Brain microvascular endothelial cell (primary cell): ENCODE measurements at regions not wholly inside any gene's neighbourhood (a gene's known extent, or its start where the extent isn't known, plus 50 kb on each side); places are given as distances from the start of the nearest gene placed in this dataset.

Experiments
- DNase-seq: peaks from one replicate; pipeline ENCODE4 v3.0.0-alpha.2; 2020
- H3K27ac ChIP-seq: fragments of 250-450 bp; sonication (Bioruptor Pico); 2 replicates; pipeline ENCODE4 v1.5.1; 2020; ENCODE audit warnings: mild to moderate bottlenecking, moderate library complexity
- H3K27me3 ChIP-seq: fragments of 250-450 bp; sonication (Bioruptor Pico); replicated peaks from 2 replicates; pipeline ENCODE4 v1.5.1; 2020; ENCODE audit warnings: mild to moderate bottlenecking
- H3K36me3 ChIP-seq: fragments of 250-450 bp; sonication (Bioruptor Pico); replicated peaks from 2 replicates; pipeline ENCODE4 v1.5.1; 2020; ENCODE audit warnings: mild to moderate bottlenecking
- H3K4me3 ChIP-seq: 2 replicates; pipeline ENCODE4 v1.5.1; 2011; ENCODE audit warnings: low read depth, mild to moderate bottlenecking, control low read depth, low read length, moderate library complexity
- in situ Hi-C: cut with HindIII; loops from 2 replicates; pipeline ENCODE4 v1.10.0; 2017; ENCODE audit warnings: low sequenced_read_pairs, low pct_ligation_motif_present
- TF ChIP-seq, protein P1 (sequence below): IDR thresholded peaks from 2 replicates; pipeline ENCODE4 v1.5.1; 2011; ENCODE audit warnings: low read depth, mild to moderate bottlenecking, moderate library complexity, low read length, control low read depth, inconsistent platforms; ENCODE audit errors: missing control alignments

- in situ Hi-C loops = no loop called here
- Histone ChIP-seq H3K27me3 (no peaks in the 10 kb centered on the region), H3K27ac (no peak overlapping the region), H3K4me3 (no peak overlapping the region), H3K36me3 (no peaks in the 10 kb centered on the region)
- DNase-seq = no peak
- TF ChIP-seq, protein P1, sequence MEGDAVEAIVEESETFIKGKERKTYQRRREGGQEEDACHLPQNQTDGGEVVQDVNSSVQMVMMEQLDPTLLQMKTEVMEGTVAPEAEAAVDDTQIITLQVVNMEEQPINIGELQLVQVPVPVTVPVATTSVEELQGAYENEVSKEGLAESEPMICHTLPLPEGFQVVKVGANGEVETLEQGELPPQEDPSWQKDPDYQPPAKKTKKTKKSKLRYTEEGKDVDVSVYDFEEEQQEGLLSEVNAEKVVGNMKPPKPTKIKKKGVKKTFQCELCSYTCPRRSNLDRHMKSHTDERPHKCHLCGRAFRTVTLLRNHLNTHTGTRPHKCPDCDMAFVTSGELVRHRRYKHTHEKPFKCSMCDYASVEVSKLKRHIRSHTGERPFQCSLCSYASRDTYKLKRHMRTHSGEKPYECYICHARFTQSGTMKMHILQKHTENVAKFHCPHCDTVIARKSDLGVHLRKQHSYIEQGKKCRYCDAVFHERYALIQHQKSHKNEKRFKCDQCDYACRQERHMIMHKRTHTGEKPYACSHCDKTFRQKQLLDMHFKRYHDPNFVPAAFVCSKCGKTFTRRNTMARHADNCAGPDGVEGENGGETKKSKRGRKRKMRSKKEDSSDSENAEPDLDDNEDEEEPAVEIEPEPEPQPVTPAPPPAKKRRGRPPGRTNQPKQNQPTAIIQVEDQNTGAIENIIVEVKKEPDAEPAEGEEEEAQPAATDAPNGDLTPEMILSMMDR = no peak
Measured at GRCh38 chr3:31027914-31028313, 133.5 kb upstream of the GADL1 start.

DNA sequence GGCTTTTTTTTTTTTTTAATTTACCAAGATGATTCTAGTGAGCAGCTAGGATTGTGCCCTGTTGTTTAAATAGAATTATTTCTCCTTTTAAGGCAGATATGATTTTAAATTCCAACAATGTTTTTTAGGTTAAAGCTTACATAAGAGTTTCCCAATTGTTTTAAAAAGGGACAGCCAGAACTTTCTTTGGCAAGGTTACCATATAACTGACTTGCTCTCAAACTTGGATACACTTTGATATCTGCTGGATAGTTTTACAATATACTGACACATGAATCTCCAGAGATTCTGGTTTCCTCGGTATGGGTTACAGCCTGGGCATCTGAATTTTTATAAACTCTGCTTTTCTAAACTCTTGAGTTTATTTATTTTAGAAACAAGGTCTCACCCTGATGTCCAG, 134.3 kb upstream of the GADL1 start:
- no peak for DNase-seq
- in situ Hi-C loops = no loop called here
- no peaks in the 10 kb centered on the region for H3K36me3 ChIP-seq
- TF ChIP-seq, protein P1 = no peak
- H3K27me3 ChIP-seq = no peaks in the 10 kb centered on the region
- no peak overlapping the region for H3K4me3 ChIP-seq
- no peak overlapping the region for H3K27ac ChIP-seq

- no peak for DNase-seq
- no peak overlapping the region for H3K27ac ChIP-seq
- no peaks in the 10 kb centered on the region for H3K27me3 ChIP-seq
- in situ Hi-C loops = no loop called here
- H3K4me3 ChIP-seq = no peak overlapping the region
- H3K36me3 ChIP-seq = no peaks in the 10 kb centered on the region
- TF ChIP-seq, protein P1 = no peak
Measured at GRCh38 chr3:31029706-31030105, 135.2 kb upstream of the GADL1 start.

GRCh38 chr3:31035681-31036080, 141.2 kb upstream of the GADL1 start:
- in situ Hi-C loops = no loop called here
- Histone ChIP-seq H3K27ac (no peak overlapping the region), H3K27me3 (no peaks in the 10 kb centered on the region), H3K4me3 (no peak overlapping the region), H3K36me3 (no peaks in the 10 kb centered on the region)
- peak; percentile 50 for DNase-seq
- TF ChIP-seq, protein P1 = no peak

DNA sequence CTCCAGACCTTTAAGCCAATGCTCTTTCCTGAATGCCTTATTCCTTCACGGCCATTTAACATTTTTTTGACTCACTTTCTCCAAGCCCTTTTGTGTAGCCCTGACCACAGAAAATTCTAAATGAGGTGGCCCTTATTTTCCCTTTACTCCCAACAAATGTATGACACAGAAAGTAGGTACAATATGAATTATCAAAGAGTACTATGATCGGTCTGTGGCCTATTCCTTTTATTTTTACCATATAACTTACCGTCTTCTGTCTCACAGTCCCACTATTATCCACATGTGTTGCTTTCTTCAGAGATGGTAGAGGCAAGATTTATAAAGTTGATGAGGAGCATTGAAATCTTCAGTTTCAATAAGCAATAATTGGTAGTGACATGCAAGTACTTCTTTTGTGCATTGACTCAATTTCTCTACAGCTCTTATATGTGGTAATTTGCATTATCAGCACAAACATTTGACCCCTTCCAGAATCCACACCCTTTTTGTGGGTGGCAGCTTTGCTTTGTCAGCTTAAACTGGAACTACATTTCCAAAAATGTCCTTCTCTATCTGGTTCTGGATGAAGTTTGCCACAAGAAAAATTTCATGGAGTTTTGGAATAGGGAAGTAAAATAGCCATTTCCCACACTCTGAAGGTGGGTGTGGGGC, 143.8 kb upstream of the GADL1 start:
- in situ Hi-C loops = no loop called here
- no peaks in the 10 kb centered on the region for H3K36me3 ChIP-seq
- H3K27ac ChIP-seq = no peak overlapping the region
- no peaks in the 10 kb centered on the region for H3K27me3 ChIP-seq
- no peak overlapping the region for H3K4me3 ChIP-seq
- DNase-seq = no peak
- TF ChIP-seq, protein P1 = no peak

DNA sequence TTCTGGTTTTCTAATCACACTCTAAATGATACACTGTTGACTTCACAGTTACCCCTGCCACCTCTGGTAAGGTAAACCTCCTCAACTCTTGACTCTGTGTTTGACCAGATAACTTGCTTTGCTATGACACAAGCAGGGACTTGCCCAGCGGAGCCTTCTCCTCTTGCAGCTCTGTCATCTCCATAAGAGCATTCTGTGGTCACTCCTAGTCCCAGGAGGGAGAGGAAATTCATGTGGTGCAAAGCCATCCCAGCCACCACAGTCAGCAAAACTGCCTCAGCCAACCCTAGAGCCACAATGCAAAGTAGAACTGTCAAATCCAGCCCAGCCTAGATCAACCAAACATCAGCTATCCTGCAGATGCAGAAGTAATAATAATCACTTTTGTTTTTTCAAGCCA, 144.7 kb upstream of the GADL1 start:
- no peak overlapping the region for H3K27ac ChIP-seq
- peak; percentile 22 for DNase-seq
- H3K4me3 ChIP-seq = no peak overlapping the region
- TF ChIP-seq, protein P1 = no peak
- in situ Hi-C loops = no loop called here
- H3K36me3 ChIP-seq = no peaks in the 10 kb centered on the region
- no peaks in the 10 kb centered on the region for H3K27me3 ChIP-seq
